ENCODE measurements at regions not wholly inside any gene's neighbourhood (a gene's known extent, or its start where the extent isn't known, plus 50 kb on each side); places are given as distances from the start of the nearest gene placed in this dataset.

DNA sequence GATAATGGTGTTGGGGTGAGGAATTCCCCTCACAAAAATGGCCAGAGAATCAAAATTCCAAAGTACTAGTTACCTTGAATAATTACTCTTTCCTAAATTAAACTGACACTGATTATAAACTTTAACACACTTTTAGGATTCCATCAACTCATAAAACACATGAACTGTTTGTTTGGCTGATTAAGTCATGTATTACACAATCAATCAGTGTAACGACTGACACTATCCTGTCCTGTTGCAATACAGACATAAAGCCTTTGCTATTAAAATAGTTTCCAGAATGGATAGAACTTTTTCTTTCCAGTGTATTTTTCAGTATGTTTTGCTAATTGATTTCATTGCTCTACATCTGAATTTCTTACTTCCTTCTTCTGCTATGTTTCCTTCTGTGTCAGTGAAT, 1709.4 kb upstream of the RAG2 start:
- TF ChIP-seq, protein P1, sequence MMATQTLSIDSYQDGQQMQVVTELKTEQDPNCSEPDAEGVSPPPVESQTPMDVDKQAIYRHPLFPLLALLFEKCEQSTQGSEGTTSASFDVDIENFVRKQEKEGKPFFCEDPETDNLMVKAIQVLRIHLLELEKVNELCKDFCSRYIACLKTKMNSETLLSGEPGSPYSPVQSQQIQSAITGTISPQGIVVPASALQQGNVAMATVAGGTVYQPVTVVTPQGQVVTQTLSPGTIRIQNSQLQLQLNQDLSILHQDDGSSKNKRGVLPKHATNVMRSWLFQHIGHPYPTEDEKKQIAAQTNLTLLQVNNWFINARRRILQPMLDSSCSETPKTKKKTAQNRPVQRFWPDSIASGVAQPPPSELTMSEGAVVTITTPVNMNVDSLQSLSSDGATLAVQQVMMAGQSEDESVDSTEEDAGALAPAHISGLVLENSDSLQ (IDR thresholded peaks at IDR 0.05): no peak
- no peak for TF ChIP-seq SP1 (IDR thresholded peaks at IDR 0.05)
- TF ChIP-seq ZNF384 (IDR thresholded peaks at IDR 0.05): no peak
- no peak for TF ChIP-seq BHLHE40 (IDR thresholded peaks at IDR 0.05; ENCODE audit: borderline replicate concordance)
- no peak for TF ChIP-seq FOXM1 (IDR thresholded peaks at IDR 0.05; ENCODE audit: borderline replicate concordance)
- no peak for TF ChIP-seq FOXK2 (IDR thresholded peaks at IDR 0.05)
- no peak for TF ChIP-seq HDGF (IDR thresholded peaks at IDR 0.05; ENCODE audit: borderline replicate concordance)
- TF ChIP-seq ELF4 (IDR thresholded peaks at IDR 0.05): no peak
- TF ChIP-seq L3MBTL2 (conservative IDR thresholded peaks at IDR 0.05): no peak
- TF ChIP-seq ARNT (IDR thresholded peaks at IDR 0.05): no peak
- no peak for TF ChIP-seq FOXA1 (IDR thresholded peaks at IDR 0.05)
